ENCODE measurements at regions not wholly inside any gene's neighbourhood (a gene's known extent, or its start where the extent isn't known, plus 50 kb on each side); places are given as distances from the start of the nearest gene placed in this dataset.

DNA sequence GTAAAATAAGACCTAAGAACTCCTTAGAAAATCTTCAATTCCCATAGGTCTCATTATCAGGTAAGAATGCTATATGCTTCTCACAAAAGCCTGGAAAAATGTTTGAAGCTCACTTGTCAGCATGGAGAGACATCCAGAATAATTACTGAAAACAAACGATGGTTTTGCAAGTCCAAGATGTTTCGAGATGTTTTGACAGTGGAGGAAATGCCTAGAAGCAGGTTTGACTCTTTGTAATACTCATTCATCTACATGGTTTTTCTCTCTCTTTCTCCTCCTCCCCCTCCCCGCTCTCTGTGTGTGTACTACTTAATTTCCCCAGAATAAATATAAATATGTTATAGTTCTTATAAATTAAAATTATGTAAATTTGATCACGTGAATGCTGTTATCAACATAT is 131.9 kb upstream of the NR3C2 start:
- ChIA-PET POLR2A (no interaction called here), CTCF (no interaction called here)
- Histone ChIP-seq H3K9me3 (peaks cover 9% of the 10 kb centered on the region; the same call in 1 of the 2 replicates), H3K4me3 (ENCODE audit: low read depth in 2 of 2, low read length in 1 of 2) (no peak overlapping the region), H3F3A (replicated peaks; ENCODE audit: insufficient read depth) (no peaks in the 10 kb centered on the region), H3K9ac (no peak overlapping the region), H3K4me2 (no peak overlapping the region), H3K4me1 (ENCODE audit: control insufficient read depth in 1 of 2, insufficient read depth in 2 of 2, low read depth in 1 of 2, low read length in 1 of 2) (no peaks in the 10 kb centered on the region), H3K36me3 (replicated peaks in 1 of 2; ENCODE audit: control insufficient read depth in 1 of 2, insufficient read depth in 2 of 2, low read length in 1 of 2) (no peaks in the 10 kb centered on the region), H2AFZ (ENCODE audit: low read depth) (no peak overlapping the region), H4K20me1 (ENCODE audit: insufficient read depth) (no peaks in the 10 kb centered on the region), H3K27me3 (ENCODE audit: insufficient read depth) (no peaks in the 10 kb centered on the region), H3K27ac (ENCODE audit: low read depth in 2 of 2, low read length in 1 of 2) (no peak overlapping the region), H3K79me2 (ENCODE audit: insufficient read depth) (no peaks in the 10 kb centered on the region), H3K9me2 (no peaks in the 10 kb centered on the region)
- no peak for DNase-seq
- WGBS (ENCODE audit: low lambda C conversion rate): 2% methylated on average over 4 of the region's 4 CpGs
- TF ChIP-seq TAF1 (IDR thresholded peaks at IDR 0.05; ENCODE audit: borderline replicate concordance, low read depth, low read length) (no peak), SIN3A (IDR thresholded peaks at IDR 0.05; ENCODE audit: borderline replicate concordance, low read depth, low read length) (no peak)
- TF ChIP-seq, protein P1, sequence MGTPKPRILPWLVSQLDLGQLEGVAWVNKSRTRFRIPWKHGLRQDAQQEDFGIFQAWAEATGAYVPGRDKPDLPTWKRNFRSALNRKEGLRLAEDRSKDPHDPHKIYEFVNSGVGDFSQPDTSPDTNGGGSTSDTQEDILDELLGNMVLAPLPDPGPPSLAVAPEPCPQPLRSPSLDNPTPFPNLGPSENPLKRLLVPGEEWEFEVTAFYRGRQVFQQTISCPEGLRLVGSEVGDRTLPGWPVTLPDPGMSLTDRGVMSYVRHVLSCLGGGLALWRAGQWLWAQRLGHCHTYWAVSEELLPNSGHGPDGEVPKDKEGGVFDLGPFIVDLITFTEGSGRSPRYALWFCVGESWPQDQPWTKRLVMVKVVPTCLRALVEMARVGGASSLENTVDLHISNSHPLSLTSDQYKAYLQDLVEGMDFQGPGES (IDR thresholded peaks at IDR 0.05; ENCODE audit: low read depth, low read length): no peak

DNA sequence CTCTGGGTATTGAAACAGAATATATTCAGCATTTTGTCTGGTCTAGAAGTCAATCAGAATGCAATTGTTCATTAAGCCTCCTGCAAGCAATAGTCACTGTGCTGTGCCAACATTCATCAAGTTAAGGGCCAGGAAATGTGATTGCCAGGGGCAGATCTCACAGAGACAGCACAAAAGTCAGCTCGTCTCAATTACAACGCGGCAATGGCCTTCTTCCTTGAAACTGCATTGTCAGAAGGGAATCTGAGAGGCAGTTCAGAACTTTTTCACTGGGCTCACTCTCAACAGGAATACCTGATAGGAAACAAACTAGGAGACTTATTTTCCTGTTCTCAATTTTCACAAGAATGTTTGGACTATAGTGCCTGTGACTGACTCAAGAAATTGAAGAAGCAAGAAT is 131.1 kb upstream of the NR3C2 start:
- Histone ChIP-seq H3K4me2 (no peak overlapping the region), H3K9ac (no peak overlapping the region), H3K27ac (ENCODE audit: low read depth in 2 of 2, low read length in 1 of 2) (no peak overlapping the region), H3F3A (replicated peaks; ENCODE audit: insufficient read depth) (no peaks in the 10 kb centered on the region), H2AFZ (ENCODE audit: low read depth) (no peak overlapping the region), H3K36me3 (replicated peaks in 1 of 2; ENCODE audit: control insufficient read depth in 1 of 2, insufficient read depth in 2 of 2, low read length in 1 of 2) (no peaks in the 10 kb centered on the region), H3K4me1 (ENCODE audit: control insufficient read depth in 1 of 2, insufficient read depth in 2 of 2, low read depth in 1 of 2, low read length in 1 of 2) (no peaks in the 10 kb centered on the region), H3K79me2 (ENCODE audit: insufficient read depth) (no peaks in the 10 kb centered on the region), H3K9me2 (no peaks in the 10 kb centered on the region), H4K20me1 (ENCODE audit: insufficient read depth) (no peaks in the 10 kb centered on the region), H3K27me3 (ENCODE audit: insufficient read depth) (no peaks in the 10 kb centered on the region), H3K4me3 (ENCODE audit: low read depth in 2 of 2, low read length in 1 of 2) (no peak overlapping the region), H3K9me3 (peaks cover 9% of the 10 kb centered on the region; the same call in 1 of the 2 replicates)
- 0% methylated on average over 3 of the region's 3 CpGs for WGBS (ENCODE audit: low lambda C conversion rate)
- DNase-seq: no peak
- CTCF ChIA-PET: no interaction called here
- POLR2A ChIA-PET: no interaction called here
- TF ChIP-seq, protein P2, sequence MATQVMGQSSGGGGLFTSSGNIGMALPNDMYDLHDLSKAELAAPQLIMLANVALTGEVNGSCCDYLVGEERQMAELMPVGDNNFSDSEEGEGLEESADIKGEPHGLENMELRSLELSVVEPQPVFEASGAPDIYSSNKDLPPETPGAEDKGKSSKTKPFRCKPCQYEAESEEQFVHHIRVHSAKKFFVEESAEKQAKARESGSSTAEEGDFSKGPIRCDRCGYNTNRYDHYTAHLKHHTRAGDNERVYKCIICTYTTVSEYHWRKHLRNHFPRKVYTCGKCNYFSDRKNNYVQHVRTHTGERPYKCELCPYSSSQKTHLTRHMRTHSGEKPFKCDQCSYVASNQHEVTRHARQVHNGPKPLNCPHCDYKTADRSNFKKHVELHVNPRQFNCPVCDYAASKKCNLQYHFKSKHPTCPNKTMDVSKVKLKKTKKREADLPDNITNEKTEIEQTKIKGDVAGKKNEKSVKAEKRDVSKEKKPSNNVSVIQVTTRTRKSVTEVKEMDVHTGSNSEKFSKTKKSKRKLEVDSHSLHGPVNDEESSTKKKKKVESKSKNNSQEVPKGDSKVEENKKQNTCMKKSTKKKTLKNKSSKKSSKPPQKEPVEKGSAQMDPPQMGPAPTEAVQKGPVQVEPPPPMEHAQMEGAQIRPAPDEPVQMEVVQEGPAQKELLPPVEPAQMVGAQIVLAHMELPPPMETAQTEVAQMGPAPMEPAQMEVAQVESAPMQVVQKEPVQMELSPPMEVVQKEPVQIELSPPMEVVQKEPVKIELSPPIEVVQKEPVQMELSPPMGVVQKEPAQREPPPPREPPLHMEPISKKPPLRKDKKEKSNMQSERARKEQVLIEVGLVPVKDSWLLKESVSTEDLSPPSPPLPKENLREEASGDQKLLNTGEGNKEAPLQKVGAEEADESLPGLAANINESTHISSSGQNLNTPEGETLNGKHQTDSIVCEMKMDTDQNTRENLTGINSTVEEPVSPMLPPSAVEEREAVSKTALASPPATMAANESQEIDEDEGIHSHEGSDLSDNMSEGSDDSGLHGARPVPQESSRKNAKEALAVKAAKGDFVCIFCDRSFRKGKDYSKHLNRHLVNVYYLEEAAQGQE (IDR thresholded peaks at IDR 0.05; ENCODE audit: low read depth, low read length): no peak
- TF ChIP-seq MXI1 (IDR thresholded peaks at IDR 0.05; ENCODE audit: low read depth, low read length): no peak

DNA sequence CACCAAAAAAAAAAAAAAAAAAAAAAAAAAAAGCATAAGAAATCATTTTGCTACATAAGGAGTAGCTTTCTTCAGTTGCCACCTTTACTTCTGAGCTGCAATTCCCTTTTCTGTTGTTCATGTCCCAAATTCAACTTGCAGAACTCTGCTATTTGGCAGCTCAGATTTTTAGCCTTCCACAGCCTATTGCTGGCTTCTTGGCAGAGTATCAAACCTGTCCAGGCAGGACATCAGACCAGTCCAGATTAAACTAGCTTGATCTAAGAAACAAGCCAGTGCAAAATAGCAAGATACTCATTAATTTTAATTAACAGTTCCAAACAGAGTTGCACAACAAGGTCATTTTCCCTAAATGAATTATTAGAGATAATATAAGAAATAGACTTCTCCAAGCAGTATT is 123.6 kb upstream of the NR3C2 start:
- Histone ChIP-seq H3K4me1 (ENCODE audit: control insufficient read depth in 1 of 2, insufficient read depth in 2 of 2, low read depth in 1 of 2, low read length in 1 of 2) (no peaks in the 10 kb centered on the region), H3K79me2 (ENCODE audit: insufficient read depth) (no peaks in the 10 kb centered on the region), H2AFZ (ENCODE audit: low read depth) (no peak overlapping the region), H3K4me2 (no peak overlapping the region), H3F3A (replicated peaks; ENCODE audit: insufficient read depth) (no peaks in the 10 kb centered on the region), H3K4me3 (ENCODE audit: low read depth in 2 of 2, low read length in 1 of 2) (no peak overlapping the region), H3K36me3 (replicated peaks in 1 of 2; ENCODE audit: control insufficient read depth in 1 of 2, insufficient read depth in 2 of 2, low read length in 1 of 2) (no peaks in the 10 kb centered on the region), H3K9ac (no peak overlapping the region), H3K27me3 (ENCODE audit: insufficient read depth) (peaks cover 10% of the 10 kb centered on the region; the same call in 1 of the 2 replicates), H4K20me1 (ENCODE audit: insufficient read depth) (no peaks in the 10 kb centered on the region), H3K9me3 (peaks cover 9% of the 10 kb centered on the region; the same call in 1 of the 2 replicates), H3K9me2 (no peaks in the 10 kb centered on the region), H3K27ac (ENCODE audit: low read depth in 2 of 2, low read length in 1 of 2) (no peak overlapping the region)
- no peak for DNase-seq
- ChIA-PET POLR2A (no interaction called here), CTCF (no interaction called here)
- TF ChIP-seq, protein P3, sequence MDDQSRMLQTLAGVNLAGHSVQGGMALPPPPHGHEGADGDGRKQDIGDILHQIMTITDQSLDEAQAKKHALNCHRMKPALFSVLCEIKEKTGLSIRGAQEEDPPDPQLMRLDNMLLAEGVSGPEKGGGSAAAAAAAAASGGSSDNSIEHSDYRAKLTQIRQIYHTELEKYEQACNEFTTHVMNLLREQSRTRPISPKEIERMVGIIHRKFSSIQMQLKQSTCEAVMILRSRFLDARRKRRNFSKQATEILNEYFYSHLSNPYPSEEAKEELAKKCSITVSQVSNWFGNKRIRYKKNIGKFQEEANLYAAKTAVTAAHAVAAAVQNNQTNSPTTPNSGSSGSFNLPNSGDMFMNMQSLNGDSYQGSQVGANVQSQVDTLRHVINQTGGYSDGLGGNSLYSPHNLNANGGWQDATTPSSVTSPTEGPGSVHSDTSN (IDR thresholded peaks at IDR 0.05): no peak
- TF ChIP-seq RAD21 (IDR thresholded peaks at IDR 0.05; ENCODE audit: low read length): no peak
- no peak for TF ChIP-seq FOSL2 (IDR thresholded peaks at IDR 0.05; ENCODE audit: borderline replicate concordance, low read depth)
- TF ChIP-seq EZH2phosphoT487 (IDR thresholded peaks at IDR 0.05; ENCODE audit: borderline replicate concordance, low read depth): no peak
- TF ChIP-seq GABPA (IDR thresholded peaks at IDR 0.05; ENCODE audit: low read depth): no peak
- no peak for TF ChIP-seq TEAD4 (IDR thresholded peaks at IDR 0.05; ENCODE audit: borderline replicate concordance, insufficient read depth)
- TF ChIP-seq NFIC (IDR thresholded peaks at IDR 0.05; ENCODE audit: borderline replicate concordance): no peak
- TF ChIP-seq POLR2AphosphoS5 (IDR thresholded peaks at IDR 0.05; ENCODE audit: low read depth, low read length): no peak
- TF ChIP-seq, protein P4, sequence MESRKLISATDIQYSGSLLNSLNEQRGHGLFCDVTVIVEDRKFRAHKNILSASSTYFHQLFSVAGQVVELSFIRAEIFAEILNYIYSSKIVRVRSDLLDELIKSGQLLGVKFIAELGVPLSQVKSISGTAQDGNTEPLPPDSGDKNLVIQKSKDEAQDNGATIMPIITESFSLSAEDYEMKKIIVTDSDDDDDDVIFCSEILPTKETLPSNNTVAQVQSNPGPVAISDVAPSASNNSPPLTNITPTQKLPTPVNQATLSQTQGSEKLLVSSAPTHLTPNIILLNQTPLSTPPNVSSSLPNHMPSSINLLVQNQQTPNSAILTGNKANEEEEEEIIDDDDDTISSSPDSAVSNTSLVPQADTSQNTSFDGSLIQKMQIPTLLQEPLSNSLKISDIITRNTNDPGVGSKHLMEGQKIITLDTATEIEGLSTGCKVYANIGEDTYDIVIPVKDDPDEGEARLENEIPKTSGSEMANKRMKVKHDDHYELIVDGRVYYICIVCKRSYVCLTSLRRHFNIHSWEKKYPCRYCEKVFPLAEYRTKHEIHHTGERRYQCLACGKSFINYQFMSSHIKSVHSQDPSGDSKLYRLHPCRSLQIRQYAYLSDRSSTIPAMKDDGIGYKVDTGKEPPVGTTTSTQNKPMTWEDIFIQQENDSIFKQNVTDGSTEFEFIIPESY (IDR thresholded peaks at IDR 0.05; ENCODE audit: borderline replicate concordance, low read depth): no peak

All from SK-N-SH (cell line).